HG02798 (cell line): ENCODE measurements at regions not wholly inside any gene's neighbourhood (a gene's known extent, or its start where the extent isn't known, plus 50 kb on each side); places are given as distances from the start of the nearest gene placed in this dataset.
"Not testable (repeated sequence)": the region's sequence is repeated elsewhere in the genome, so short reads cannot be mapped to it uniquely, and the experiment has no call there.

ENCODE experiments used
- ATAC-seq: cut with Tn5 transposase; IDR thresholded peaks from one replicate; pipeline ENCODE4 v1.9.1; 2021; ENCODE audit warnings: mild to moderate bottlenecking; ENCODE audit not compliant: unreplicated experiment, poor library complexity

DNA sequence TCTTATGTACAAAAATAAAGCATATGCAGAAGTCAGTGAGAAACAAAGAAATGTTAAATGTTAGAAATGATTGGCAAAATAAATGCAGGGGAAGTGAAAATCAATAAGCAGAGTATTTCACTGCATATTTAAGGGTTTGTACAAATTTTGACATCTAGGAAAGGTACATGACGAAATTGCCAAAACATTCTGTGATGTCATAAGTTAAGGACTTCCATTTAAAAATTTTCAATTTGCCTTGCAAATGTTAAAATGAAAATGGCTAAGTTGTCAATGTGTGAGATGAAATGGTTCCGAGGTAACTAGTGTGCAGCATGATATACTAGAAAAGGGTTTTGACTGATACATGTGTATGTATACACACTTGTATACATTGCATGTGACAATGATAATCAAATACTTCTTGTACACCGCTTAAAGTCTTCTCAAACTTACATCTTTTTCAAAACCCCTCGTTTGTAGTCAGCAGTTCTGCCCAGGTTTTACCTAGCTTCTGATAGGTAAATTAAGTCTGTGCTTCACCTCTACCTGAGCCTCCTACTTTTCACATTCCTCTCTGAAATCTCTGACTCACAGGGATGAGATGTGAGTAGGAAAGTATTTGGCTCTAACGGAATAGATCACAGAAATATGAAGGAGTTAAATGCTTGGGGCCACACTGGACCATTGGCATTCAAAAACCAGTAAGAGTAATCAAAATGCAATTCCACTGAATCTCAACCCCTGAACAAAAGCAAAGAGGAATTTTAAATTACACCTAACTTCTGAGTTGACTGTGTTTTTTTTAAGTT lies 442.4 kb upstream of the FOXG1 start:
- no peak for ATAC-seq

- no peak for ATAC-seq
Observed at GRCh38 chr14:28340816-28341215, 425.8 kb upstream of the FOXG1 start.

GRCh38 chr14:28344381-28344780 lies 422.2 kb upstream of the FOXG1 start:
- no peak for ATAC-seq

- ATAC-seq = no peak
Observed at GRCh38 chr14:28348797-28349196, 417.8 kb upstream of the FOXG1 start.

DNA sequence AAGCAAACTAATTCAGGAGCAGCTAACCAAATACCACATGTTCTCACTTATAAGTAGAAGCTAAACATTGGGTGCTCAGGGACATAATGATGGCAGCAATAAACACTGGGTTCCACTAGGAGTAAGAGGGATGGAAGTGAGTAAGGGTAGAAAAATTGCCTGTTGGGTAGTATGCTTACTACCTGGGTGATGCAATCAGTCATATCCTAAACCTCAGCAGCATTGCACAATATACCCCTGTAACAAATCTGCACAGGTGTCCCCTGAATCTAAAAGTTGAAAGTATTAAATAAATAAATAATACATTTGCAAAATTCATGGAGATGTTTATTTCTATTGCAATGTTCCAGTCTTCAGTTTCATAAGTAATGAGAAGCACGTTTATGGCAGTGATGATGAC lies 409.8 kb upstream of the FOXG1 start:
- no peak for ATAC-seq

DNA sequence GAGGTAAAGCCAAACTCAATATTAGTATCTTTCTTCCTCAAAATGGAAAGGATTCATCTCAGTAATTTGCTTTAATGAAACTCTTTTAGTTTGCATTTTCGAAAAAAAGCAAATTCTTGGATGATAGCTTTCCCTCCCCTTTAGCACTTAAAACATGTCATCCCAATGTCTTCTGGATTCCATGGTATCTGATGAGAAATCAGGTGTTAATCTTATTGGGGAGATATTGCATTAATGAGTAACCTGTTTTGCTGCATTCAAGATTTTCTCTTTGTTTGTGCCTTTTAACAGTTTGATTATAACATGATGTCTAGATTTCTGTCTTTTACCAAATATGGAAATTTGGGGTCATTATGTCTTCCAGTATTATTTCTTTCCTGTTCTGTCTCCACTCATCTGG lies 405.1 kb upstream of the FOXG1 start:
- no peak for ATAC-seq

DNA sequence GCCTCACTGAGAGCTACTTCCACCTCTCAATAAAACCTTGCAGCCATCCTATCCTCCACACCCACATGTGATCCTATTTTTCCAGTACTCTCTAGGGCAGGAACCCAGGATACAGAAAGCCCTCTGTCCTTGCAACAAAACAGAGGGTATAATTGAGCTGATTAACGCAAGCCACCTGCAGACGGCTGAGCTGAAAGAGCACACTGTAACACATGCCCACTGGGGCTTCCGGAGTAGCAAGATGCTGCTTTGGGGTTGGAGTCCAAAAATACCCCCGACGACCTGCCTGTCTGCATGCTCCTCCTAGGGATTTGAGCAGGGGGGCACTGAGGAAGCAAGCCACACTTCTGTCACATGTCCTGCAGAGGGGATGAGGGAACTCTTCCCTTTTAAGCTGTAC lies 401.1 kb upstream of the FOXG1 start:
- ATAC-seq = no peak

DNA sequence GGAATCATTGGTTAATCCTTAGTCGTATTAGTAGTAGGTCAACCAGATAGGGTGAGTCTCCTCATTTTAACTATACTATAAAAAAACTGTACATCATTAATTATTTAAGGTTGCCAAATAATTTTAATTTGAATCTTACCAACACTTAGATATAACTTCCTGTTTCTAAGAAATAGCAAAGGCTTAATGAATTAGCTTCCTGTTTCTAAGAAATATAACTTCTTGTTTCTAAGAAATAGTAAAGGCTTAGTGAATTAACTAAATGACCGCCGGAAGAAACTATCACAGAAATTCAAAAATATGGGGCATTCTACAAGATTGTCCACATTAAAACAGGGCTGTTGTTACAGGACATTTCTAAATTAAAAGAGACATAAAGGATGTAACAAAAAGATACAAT lies 392.9 kb upstream of the FOXG1 start:
- no peak for ATAC-seq

DNA sequence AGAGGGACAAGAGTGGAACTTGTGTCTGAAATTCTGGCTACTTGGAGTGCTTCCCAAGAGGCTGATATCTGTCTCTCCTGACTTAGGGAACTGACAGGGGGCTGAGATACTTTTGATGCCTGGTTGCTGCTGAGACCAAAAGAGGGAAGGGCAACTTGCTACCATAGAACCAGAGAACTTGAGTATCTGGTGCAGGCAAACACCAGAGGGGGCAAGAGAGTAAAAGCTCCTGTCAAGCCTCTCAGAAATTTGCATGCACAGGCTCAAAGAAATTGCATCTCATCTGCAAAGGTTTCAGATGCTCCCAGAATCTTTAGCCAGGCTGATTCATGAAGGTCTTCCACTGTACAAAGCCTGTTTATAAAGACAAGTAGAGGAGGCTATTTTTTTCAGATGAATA lies 391.3 kb upstream of the FOXG1 start:
- ATAC-seq = no peak

- no peak for ATAC-seq
Observed at GRCh38 chr14:28381656-28382055, 384.9 kb upstream of the FOXG1 start.

DNA sequence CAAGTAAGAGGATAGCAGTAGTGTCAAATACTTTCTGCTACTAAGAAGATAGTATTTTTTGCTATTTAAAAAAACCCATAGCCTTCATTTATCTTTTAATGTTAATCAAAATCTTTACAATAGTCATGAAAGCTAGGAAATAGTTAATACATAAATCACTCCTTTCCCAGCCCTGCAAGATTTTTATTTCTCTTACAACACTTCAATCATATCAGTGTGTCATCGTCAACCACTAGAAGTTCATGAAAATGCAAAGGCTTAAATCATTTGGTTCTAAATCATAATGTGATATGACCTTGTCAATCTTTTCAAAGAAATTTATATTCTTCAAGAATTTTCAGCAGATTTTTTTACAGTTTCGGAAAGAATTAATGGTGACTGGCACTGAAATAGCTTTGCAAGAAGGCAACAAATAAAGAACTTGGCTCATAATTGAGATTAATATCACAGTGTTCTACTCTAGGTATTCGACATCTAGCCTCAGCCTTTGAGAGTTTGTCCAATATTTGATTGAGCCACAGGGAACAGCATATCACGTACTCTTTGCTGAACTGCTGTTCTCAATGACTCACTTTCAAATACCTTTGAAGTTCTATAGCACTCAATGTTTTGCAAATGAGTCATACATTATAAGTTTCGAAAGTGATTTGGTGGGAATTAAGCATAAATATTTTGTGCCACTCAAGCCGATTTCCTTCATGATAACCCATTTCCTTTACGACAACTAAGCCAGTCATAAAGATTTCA lies 384.0 kb upstream of the FOXG1 start:
- ATAC-seq = no peak

GRCh38 chr14:28398506-28398905 lies 368.1 kb upstream of the FOXG1 start:
- no peak for ATAC-seq

GRCh38 chr14:28401705-28402104 lies 364.9 kb upstream of the FOXG1 start:
- not testable (repeated sequence) for ATAC-seq

- ATAC-seq = no peak
Observed at GRCh38 chr14:28406196-28406595, 360.4 kb upstream of the FOXG1 start.

- ATAC-seq = no peak
Observed at GRCh38 chr14:28407031-28407825, 359.4 kb upstream of the FOXG1 start.

GRCh38 chr14:28407996-28408395 lies 358.6 kb upstream of the FOXG1 start:
- ATAC-seq = no peak

- no peak for ATAC-seq
Observed at GRCh38 chr14:28412077-28412476, 354.5 kb upstream of the FOXG1 start.

- ATAC-seq = no peak
Observed at GRCh38 chr14:28426960-28427359, 339.6 kb upstream of the FOXG1 start.

GRCh38 chr14:28436821-28437220 lies 329.8 kb upstream of the FOXG1 start:
- no peak for ATAC-seq

- ATAC-seq = no peak
Observed at GRCh38 chr14:28461389-28461788, 305.2 kb upstream of the FOXG1 start.

DNA sequence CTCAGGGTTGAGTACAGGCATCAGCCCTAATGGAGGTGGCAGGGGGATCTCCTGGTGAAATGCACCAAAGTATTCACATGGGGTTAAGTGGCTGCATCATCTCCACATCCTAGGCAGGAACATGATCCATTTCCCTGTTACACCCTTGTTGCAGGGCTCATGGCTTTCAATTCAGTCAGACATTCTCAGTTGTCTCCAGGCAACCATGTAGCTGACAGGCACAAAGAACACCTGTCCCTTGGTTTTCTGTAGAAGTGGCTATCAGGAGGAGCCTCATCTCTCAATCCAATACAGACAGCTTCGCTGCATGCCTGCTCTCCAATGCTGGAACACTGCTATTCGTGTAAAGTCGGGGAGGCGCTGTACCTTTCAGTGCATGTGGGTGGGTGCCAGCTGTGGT lies 299.0 kb upstream of the FOXG1 start:
- no peak for ATAC-seq
